ENCODE measurements at regions not wholly inside any gene's neighbourhood (a gene's known extent, or its start where the extent isn't known, plus 50 kb on each side); places are given as distances from the start of the nearest gene placed in this dataset.

DNA sequence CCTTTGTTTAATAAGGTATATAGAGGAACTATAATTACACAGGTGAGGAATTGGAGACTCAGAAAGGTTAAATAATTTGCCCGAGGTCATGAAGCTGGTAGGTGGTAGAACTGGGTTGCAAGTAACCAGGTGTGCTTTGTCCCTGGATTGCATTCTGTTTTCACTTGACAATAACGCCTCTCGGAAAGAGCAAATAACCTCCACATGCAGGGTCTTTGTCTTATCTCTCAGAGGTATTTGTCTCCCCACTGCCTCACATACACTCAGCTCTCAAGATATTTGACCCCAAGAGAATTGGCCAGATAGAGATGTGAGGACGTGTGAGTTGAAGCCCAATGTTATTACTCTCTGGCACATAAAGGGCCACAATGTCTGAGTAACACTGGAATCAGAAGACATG, 320.9 kb upstream of the ONECUT1 start:
- H3K4me3 ChIP-seq (replicated peaks; ENCODE audit: insufficient read depth, low read length): no peak overlapping the region
- H3K27me3 ChIP-seq (ENCODE audit: insufficient read depth, poor library complexity, severe bottlenecking): no peaks in the 10 kb centered on the region
- no peak overlapping the region for H3K27ac ChIP-seq (replicated peaks)
- no peak for DNase-seq (ENCODE audit: low read depth in 1 of 2, low spot score in 1 of 2)
- TF ChIP-seq SPI1 (IDR thresholded peaks at IDR 0.05; ENCODE audit: borderline replicate concordance, low read depth) (no peak), POLR2AphosphoS5 (IDR thresholded peaks at IDR 0.05; ENCODE audit: low read depth) (no peak), GABPA (IDR thresholded peaks at IDR 0.05; ENCODE audit: low read depth) (no peak)
- TF ChIP-seq, protein P1, sequence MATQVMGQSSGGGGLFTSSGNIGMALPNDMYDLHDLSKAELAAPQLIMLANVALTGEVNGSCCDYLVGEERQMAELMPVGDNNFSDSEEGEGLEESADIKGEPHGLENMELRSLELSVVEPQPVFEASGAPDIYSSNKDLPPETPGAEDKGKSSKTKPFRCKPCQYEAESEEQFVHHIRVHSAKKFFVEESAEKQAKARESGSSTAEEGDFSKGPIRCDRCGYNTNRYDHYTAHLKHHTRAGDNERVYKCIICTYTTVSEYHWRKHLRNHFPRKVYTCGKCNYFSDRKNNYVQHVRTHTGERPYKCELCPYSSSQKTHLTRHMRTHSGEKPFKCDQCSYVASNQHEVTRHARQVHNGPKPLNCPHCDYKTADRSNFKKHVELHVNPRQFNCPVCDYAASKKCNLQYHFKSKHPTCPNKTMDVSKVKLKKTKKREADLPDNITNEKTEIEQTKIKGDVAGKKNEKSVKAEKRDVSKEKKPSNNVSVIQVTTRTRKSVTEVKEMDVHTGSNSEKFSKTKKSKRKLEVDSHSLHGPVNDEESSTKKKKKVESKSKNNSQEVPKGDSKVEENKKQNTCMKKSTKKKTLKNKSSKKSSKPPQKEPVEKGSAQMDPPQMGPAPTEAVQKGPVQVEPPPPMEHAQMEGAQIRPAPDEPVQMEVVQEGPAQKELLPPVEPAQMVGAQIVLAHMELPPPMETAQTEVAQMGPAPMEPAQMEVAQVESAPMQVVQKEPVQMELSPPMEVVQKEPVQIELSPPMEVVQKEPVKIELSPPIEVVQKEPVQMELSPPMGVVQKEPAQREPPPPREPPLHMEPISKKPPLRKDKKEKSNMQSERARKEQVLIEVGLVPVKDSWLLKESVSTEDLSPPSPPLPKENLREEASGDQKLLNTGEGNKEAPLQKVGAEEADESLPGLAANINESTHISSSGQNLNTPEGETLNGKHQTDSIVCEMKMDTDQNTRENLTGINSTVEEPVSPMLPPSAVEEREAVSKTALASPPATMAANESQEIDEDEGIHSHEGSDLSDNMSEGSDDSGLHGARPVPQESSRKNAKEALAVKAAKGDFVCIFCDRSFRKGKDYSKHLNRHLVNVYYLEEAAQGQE (IDR thresholded peaks at IDR 0.05; ENCODE audit: insufficient replicate concordance, low read depth): no peak
- TF ChIP-seq, protein P2, sequence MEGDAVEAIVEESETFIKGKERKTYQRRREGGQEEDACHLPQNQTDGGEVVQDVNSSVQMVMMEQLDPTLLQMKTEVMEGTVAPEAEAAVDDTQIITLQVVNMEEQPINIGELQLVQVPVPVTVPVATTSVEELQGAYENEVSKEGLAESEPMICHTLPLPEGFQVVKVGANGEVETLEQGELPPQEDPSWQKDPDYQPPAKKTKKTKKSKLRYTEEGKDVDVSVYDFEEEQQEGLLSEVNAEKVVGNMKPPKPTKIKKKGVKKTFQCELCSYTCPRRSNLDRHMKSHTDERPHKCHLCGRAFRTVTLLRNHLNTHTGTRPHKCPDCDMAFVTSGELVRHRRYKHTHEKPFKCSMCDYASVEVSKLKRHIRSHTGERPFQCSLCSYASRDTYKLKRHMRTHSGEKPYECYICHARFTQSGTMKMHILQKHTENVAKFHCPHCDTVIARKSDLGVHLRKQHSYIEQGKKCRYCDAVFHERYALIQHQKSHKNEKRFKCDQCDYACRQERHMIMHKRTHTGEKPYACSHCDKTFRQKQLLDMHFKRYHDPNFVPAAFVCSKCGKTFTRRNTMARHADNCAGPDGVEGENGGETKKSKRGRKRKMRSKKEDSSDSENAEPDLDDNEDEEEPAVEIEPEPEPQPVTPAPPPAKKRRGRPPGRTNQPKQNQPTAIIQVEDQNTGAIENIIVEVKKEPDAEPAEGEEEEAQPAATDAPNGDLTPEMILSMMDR (IDR thresholded peaks at IDR 0.05; ENCODE audit: insufficient read depth, low read length): no peak

GRCh38 chr15:53108319-53108718, 318.2 kb upstream of the ONECUT1 start:
- no peaks in the 10 kb centered on the region for H3K27me3 ChIP-seq (ENCODE audit: insufficient read depth, poor library complexity, severe bottlenecking)
- no peak overlapping the region for H3K4me3 ChIP-seq (replicated peaks; ENCODE audit: insufficient read depth, low read length)
- H3K27ac ChIP-seq (replicated peaks): no peak overlapping the region
- no peak for DNase-seq (ENCODE audit: low read depth in 1 of 2, low spot score in 1 of 2)
- TF ChIP-seq GABPA (IDR thresholded peaks at IDR 0.05; ENCODE audit: low read depth) (no peak), SPI1 (IDR thresholded peaks at IDR 0.05; ENCODE audit: borderline replicate concordance, low read depth) (no peak), POLR2AphosphoS5 (IDR thresholded peaks at IDR 0.05; ENCODE audit: low read depth) (no peak)
- TF ChIP-seq, protein P1 (IDR thresholded peaks at IDR 0.05; ENCODE audit: insufficient replicate concordance, low read depth): no peak
- TF ChIP-seq, protein P2 (IDR thresholded peaks at IDR 0.05; ENCODE audit: insufficient read depth, low read length): no peak

DNA sequence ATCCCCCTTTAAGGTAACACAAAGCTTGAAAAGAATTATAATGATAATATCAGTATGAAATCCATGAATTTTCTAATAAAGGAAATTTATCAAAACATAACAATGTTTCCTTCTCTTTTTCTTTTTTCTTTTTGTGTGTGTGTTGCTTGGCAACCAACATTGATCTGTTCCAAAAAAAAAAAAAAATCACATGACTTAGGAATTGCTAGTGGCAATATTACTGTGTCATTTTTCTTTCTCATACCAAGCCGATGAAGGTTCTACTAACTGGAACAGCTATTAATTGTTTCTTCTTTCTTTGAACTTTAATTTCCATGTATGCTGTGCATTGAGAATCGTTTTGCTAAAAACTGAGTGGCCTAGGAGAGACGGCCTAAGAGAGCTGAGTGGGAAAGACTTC, 317.7 kb upstream of the ONECUT1 start:
- no peak overlapping the region for H3K27ac ChIP-seq (replicated peaks)
- no peaks in the 10 kb centered on the region for H3K27me3 ChIP-seq (ENCODE audit: insufficient read depth, poor library complexity, severe bottlenecking)
- no peak overlapping the region for H3K4me3 ChIP-seq (replicated peaks; ENCODE audit: insufficient read depth, low read length)
- TF ChIP-seq SPI1 (IDR thresholded peaks at IDR 0.05; ENCODE audit: borderline replicate concordance, low read depth): no peak
- TF ChIP-seq POLR2AphosphoS5 (IDR thresholded peaks at IDR 0.05; ENCODE audit: low read depth): no peak
- DNase-seq (ENCODE audit: low read depth in 1 of 2, low spot score in 1 of 2): no peak

DNA sequence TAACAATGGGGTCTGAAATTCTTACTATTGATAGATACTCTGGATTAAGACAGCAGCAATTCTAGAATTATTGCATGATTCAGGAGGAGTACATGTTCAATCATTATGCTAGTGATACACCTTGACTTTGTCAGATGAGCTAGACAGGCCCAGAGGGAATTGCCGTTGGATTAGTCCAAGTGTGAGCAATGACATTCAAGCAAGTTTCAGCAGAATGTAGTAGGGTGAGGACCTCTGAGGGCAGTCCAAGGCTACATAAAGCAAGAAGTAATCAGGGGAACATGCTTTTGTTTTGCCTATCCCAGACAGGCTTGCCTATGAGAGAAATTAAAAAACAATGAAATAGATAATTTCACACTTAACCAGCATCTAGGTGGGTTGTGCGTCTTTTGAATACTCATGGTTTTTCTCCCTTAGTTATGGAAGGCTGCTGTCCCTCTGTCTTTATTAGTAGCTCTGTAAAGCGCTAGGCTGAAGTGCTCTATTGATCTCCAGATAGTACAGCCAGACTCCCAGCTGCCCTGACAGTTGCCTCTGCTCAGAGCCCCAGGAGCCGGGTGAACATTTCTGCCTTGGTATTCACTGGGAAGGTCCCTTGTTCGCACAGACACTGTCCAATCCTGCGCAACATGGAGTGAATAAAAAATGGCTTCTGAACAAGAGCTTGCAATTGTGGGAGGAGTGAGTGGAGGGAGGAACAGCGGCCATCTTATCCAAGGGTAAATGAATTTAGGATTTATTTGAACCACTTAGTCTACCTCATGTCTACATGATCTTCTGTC, 316.6 kb upstream of the ONECUT1 start:
- TF ChIP-seq GABPA (IDR thresholded peaks at IDR 0.05; ENCODE audit: low read depth) (no peak), POLR2AphosphoS5 (IDR thresholded peaks at IDR 0.05; ENCODE audit: low read depth) (no peak)
- TF ChIP-seq, protein P2 (IDR thresholded peaks at IDR 0.05; ENCODE audit: insufficient read depth, low read length): no peak
- no peak overlapping the region for H3K4me3 ChIP-seq (replicated peaks; ENCODE audit: insufficient read depth, low read length)
- H3K27me3 ChIP-seq (ENCODE audit: insufficient read depth, poor library complexity, severe bottlenecking): peaks cover 2% of the 10 kb centered on the region
- no peak for DNase-seq (ENCODE audit: low read depth in 1 of 2, low spot score in 1 of 2)
- no peak overlapping the region for H3K27ac ChIP-seq (replicated peaks)

All from HL-60 (cell line).